H1 (cell line): ENCODE measurements at regions not wholly inside any gene's neighbourhood (a gene's known extent, or its start where the extent isn't known, plus 50 kb on each side); places are given as distances from the start of the nearest gene placed in this dataset.
A peak's percentile ranks its signal among the peaks of the same experiment; 100 is the strongest.

Experiments
- CTCF ChIA-PET: fragments of 300-600 bp; sonication (Branson Sonifier 250); formaldehyde crosslinking; loops from one replicate; lab custom pipeline; 2021; ENCODE audit not compliant: partially characterized antibody; lab: Charles Lee
- POLR2A ChIA-PET: fragments of 300-600 bp; sonication (Branson Sonifier 250); formaldehyde crosslinking; loops from one replicate; lab custom pipeline; 2021; ENCODE audit warnings: inconsistent platforms; ENCODE audit not compliant: partially characterized antibody; lab: Charles Lee
- DNase-seq, 2 experiments: peaks; one replicate each; pipeline versions ENCODE4 v3.0.0 to v3.0.0-alpha.2; 2010 to 2022; ENCODE audit warnings: low spot score in 2 of 2, low read depth in 1 of 2, mixed read lengths in 1 of 2
- FAIRE-seq: peaks from 2 replicates; lab custom pipeline; 2011; peaks lifted over from hg19 to GRCh38; lab: Jason Lieb, UNC
- H2AFZ ChIP-seq: 2 replicates; pipeline ENCODE4 v1.8.1; 2012; ENCODE audit warnings: low read length, inconsistent platforms
- H2AK5ac ChIP-seq: 2 replicates; pipeline ENCODE4 v1.6.1; 2013; ENCODE audit warnings: low read depth, low read length
- H2BK120ac ChIP-seq: replicated peaks from 2 replicates; pipeline ENCODE3; 2013; ENCODE audit warnings: low read depth, low read length, inconsistent platforms
- H2BK12ac ChIP-seq: 2 replicates; pipeline ENCODE4 v1.6.1; 2013; ENCODE audit warnings: low read depth, low read length
- H2BK15ac ChIP-seq: 2 replicates; pipeline ENCODE4 v1.6.1; 2013; ENCODE audit warnings: low read length
- H2BK20ac ChIP-seq: 2 replicates; pipeline ENCODE4 v1.6.1; 2013; ENCODE audit warnings: low read length
- H2BK5ac ChIP-seq: 2 replicates; pipeline ENCODE4 v1.6.1; 2013; ENCODE audit warnings: low read depth, low read length
- H3K14ac ChIP-seq: 2 replicates; pipeline ENCODE4 v1.6.1; 2013; ENCODE audit warnings: inconsistent platforms; ENCODE audit not compliant: insufficient read length
- H3K18ac ChIP-seq: 2 replicates; pipeline ENCODE4 v1.6.1; 2013; ENCODE audit warnings: low read length; ENCODE audit errors: extremely low read depth
- H3K23ac ChIP-seq: 2 replicates; pipeline ENCODE4 v1.6.1; 2013; ENCODE audit warnings: inconsistent platforms; ENCODE audit not compliant: insufficient read length
- H3K23me2 ChIP-seq: 2 replicates; pipeline ENCODE4 v1.6.1; 2013; ENCODE audit warnings: low read depth, low read length
- H3K27ac ChIP-seq: 2 replicates; pipeline ENCODE4 v1.6.1; 2011; ENCODE audit warnings: low read depth, low read length, inconsistent platforms
- H3K27me3 ChIP-seq, 4 experiments: replicated peaks in 1 of 4; 1 replicate in 1 of 4; 2 replicates in 3 of 4; pipeline versions ENCODE4 v1.6.1 to v1.8.1; 2011 to 2013; ENCODE audit warnings: low read length in 3 of 4, mild to moderate bottlenecking in 3 of 4, inconsistent platforms in 2 of 4, mixed read lengths in 2 of 4, moderate library complexity in 1 of 4; ENCODE audit not compliant: control insufficient read depth in 3 of 4, insufficient read depth in 3 of 4; ENCODE audit errors: extremely low read depth in 1 of 4
- H3K36me3 ChIP-seq, 4 experiments: 2 replicates each; pipeline versions ENCODE4 v1.6.1 to v1.8.1; 2011 to 2013; ENCODE audit warnings: mild to moderate bottlenecking in 4 of 4, low read length in 3 of 4, moderate library complexity in 2 of 4, control low read depth in 1 of 4, inconsistent platforms in 1 of 4; ENCODE audit not compliant: insufficient read depth in 4 of 4, control insufficient read depth in 2 of 4
- H3K4ac ChIP-seq: replicated peaks from 2 replicates; pipeline ENCODE3; 2013; ENCODE audit warnings: low read length, low read depth, mixed read lengths, inconsistent platforms; ENCODE audit not compliant: insufficient read length
- H3K4me1 ChIP-seq, 4 experiments: replicated peaks in 1 of 4; 1 replicate in 1 of 4; 2 replicates in 3 of 4; pipeline versions ENCODE4 v1.6.1 to v1.8.1; 2011 to 2013; ENCODE audit warnings: low read length in 3 of 4, inconsistent platforms in 2 of 4, mixed read lengths in 1 of 4; ENCODE audit not compliant: insufficient read depth in 4 of 4, control insufficient read depth in 3 of 4
- H3K4me2 ChIP-seq, 2 experiments: 2 replicates each; pipeline versions ENCODE4 v1.6.1 to v1.8.1; 2011 to 2013; ENCODE audit warnings: low read depth in 2 of 2, low read length in 2 of 2, control low read depth in 1 of 2, inconsistent platforms in 1 of 2, mild to moderate bottlenecking in 1 of 2; ENCODE audit not compliant: insufficient read depth in 1 of 2
- H3K4me3 ChIP-seq, 4 experiments: fragments of 200-600, 300-600 bp in 1 of 4; sonication (generic), shearing (Covaris generic), sonication (Bioruptor Twin) in 1 of 4; 2 replicates each; pipeline versions ENCODE4 v1.5.1 to v1.8.1; 2011 to 2016; ENCODE audit warnings: low read length in 4 of 4, low read depth in 3 of 4, control low read depth in 2 of 4, inconsistent platforms in 2 of 4, mild to moderate bottlenecking in 2 of 4, mixed read lengths in 1 of 4, moderate library complexity in 1 of 4; ENCODE audit not compliant: insufficient read depth in 2 of 4; ENCODE audit errors: extremely low read depth in 1 of 4
- H3K56ac ChIP-seq: replicated peaks from 2 replicates; pipeline ENCODE3; 2013; ENCODE audit warnings: low read depth, mild to moderate bottlenecking, mixed read lengths, low read length, inconsistent platforms; ENCODE audit not compliant: insufficient read length
- H3K79me1 ChIP-seq: 2 replicates; pipeline ENCODE4 v1.6.1; 2013; ENCODE audit warnings: low read depth, low read length, control low read depth
- H3K79me2 ChIP-seq, 2 experiments: 2 replicates each; pipeline versions ENCODE4 v1.6.1 to v1.8.1; 2012 to 2013; ENCODE audit warnings: low read length in 2 of 2, mild to moderate bottlenecking in 2 of 2, inconsistent platforms in 1 of 2; ENCODE audit not compliant: insufficient read depth in 2 of 2, control insufficient read depth in 1 of 2
- H3K9ac ChIP-seq, 4 experiments: replicated peaks in 1 of 4; 1 replicate in 1 of 4; 2 replicates in 3 of 4; pipeline versions ENCODE4 v1.6.1 to v1.8.1; 2011 to 2013; ENCODE audit warnings: low read depth in 3 of 4, low read length in 3 of 4, control low read depth in 2 of 4, mild to moderate bottlenecking in 2 of 4, moderate library complexity in 2 of 4, inconsistent platforms in 1 of 4; ENCODE audit errors: extremely low read depth in 1 of 4
- H3K9me3 ChIP-seq, 2 experiments: 2 replicates each; pipeline versions ENCODE4 v1.6.1 to v1.8.1; 2012 to 2013; ENCODE audit warnings: mild to moderate bottlenecking in 2 of 2, moderate library complexity in 2 of 2, control low read depth in 1 of 2, inconsistent platforms in 1 of 2, low read depth in 1 of 2, low read length in 1 of 2, mixed read lengths in 1 of 2; ENCODE audit not compliant: insufficient read depth in 2 of 2
- H4K20me1 ChIP-seq, 2 experiments: replicated peaks in 1 of 2; 2 replicates each; pipeline versions ENCODE3 to v1.8.1; 2011 to 2013; ENCODE audit warnings: inconsistent platforms in 2 of 2, low read length in 2 of 2, mild to moderate bottlenecking in 1 of 2; ENCODE audit not compliant: insufficient read depth in 2 of 2, control insufficient read depth in 1 of 2
- H4K5ac ChIP-seq: 2 replicates; pipeline ENCODE4 v1.6.1; 2013; ENCODE audit warnings: low read length, low read depth, mixed read lengths, inconsistent platforms; ENCODE audit not compliant: insufficient read length
- H4K8ac ChIP-seq: 2 replicates; pipeline ENCODE4 v1.8.0; 2013; ENCODE audit warnings: mild to moderate bottlenecking, moderate library complexity, low read length, inconsistent platforms; ENCODE audit not compliant: insufficient read depth; ENCODE audit errors: extremely low read depth
- H4K91ac ChIP-seq: replicated peaks from 2 replicates; pipeline ENCODE3; 2013; ENCODE audit warnings: low read length, mixed read lengths, inconsistent platforms; ENCODE audit not compliant: insufficient read length
- BACH1 ChIP-seq: IDR thresholded peaks from 2 replicates; pipeline ENCODE4 v1.6.1; 2012; ENCODE audit warnings: low read length, improper control_type of control experiment
- CBX8 ChIP-seq: fragments of 300-800, 300-1000 bp; sonication (generic); IDR thresholded peaks from 2 replicates; pipeline ENCODE4 v1.7.1; 2016; ENCODE audit warnings: low read depth, low read length, borderline replicate concordance
- CEBPB ChIP-seq: IDR thresholded peaks from 2 replicates; pipeline ENCODE4 v1.6.1; 2012; ENCODE audit warnings: low read depth, low read length
- E2F6 ChIP-seq: IDR thresholded peaks from 2 replicates; pipeline ENCODE4 v1.6.1; 2012; ENCODE audit warnings: inconsistent platforms
- EZH2 ChIP-seq: fragments of 200-600 bp; sonication (generic); IDR thresholded peaks from 2 replicates; pipeline ENCODE4 v1.7.1; 2012; ENCODE audit warnings: low read depth, mild to moderate bottlenecking, moderate library complexity, low read length, inconsistent platforms; ENCODE audit not compliant: severe bottlenecking
- FOSL1 ChIP-seq: IDR thresholded peaks from 2 replicates; pipeline ENCODE4 v1.6.1; 2011; ENCODE audit warnings: mild to moderate bottlenecking, low read depth, low read length, moderate library complexity; ENCODE audit not compliant: insufficient read depth
- GABPA ChIP-seq: IDR thresholded peaks from 2 replicates; pipeline ENCODE4 v1.6.1; 2011; ENCODE audit warnings: mild to moderate bottlenecking, low read length, moderate library complexity, borderline replicate concordance; ENCODE audit not compliant: insufficient read depth
- HDAC2 ChIP-seq, 2 experiments: fragments of 300-600 bp in 1 of 2; sonication (generic) in 1 of 2; IDR thresholded peaks; 2 replicates each; pipeline ENCODE4 v1.6.1; 2011 to 2012; ENCODE audit warnings: low read depth in 2 of 2, low read length in 2 of 2, mild to moderate bottlenecking in 2 of 2, moderate library complexity in 2 of 2, borderline replicate concordance in 1 of 2, inconsistent platforms in 1 of 2
- JUN ChIP-seq: IDR thresholded peaks from 2 replicates; pipeline ENCODE4 v1.6.1; 2011; ENCODE audit warnings: low read depth, mild to moderate bottlenecking, improper control_type of control experiment, low read length
- KDM4A ChIP-seq: IDR thresholded peaks from one replicate; pipeline ENCODE4 v1.7.1; 2012; ENCODE audit warnings: low read depth, mild to moderate bottlenecking, moderate library complexity, low read length, inconsistent platforms; ENCODE audit not compliant: severe bottlenecking
- MAFK ChIP-seq: IDR thresholded peaks from 2 replicates; pipeline ENCODE4 v1.6.1; 2012; ENCODE audit warnings: low read depth, mild to moderate bottlenecking, improper control_type of control experiment, low read length
- POLR2A ChIP-seq, 2 experiments: IDR thresholded peaks; 1 replicate in 1 of 2; 2 replicates in 1 of 2; pipeline ENCODE4 v1.6.1; 2011; ENCODE audit warnings: low read depth in 2 of 2, low read length in 2 of 2, mild to moderate bottlenecking in 2 of 2; ENCODE audit errors: control extremely low read depth in 1 of 2
- POLR2AphosphoS5 ChIP-seq: IDR thresholded peaks from 2 replicates; pipeline ENCODE4 v1.6.1; 2011; ENCODE audit warnings: low read depth, low read length
- RFX5 ChIP-seq: IDR thresholded peaks from 2 replicates; pipeline ENCODE4 v1.6.1; 2011; ENCODE audit warnings: low read depth, low read length, improper control_type of control experiment, borderline replicate concordance
- WGBS, 2 experiments: shearing (Covaris generic) in 1 of 2; methylation state at CpG; one replicate each; pipeline versions ENCODE4 v1.1.6 to v1.1.7; 2013 to 2015; ENCODE audit warnings: low lambda C conversion rate in 2 of 2, mixed read lengths in 2 of 2, inconsistent platforms in 1 of 2, low coverage in 1 of 2, missing lambda C conversion rate in 1 of 2; ENCODE audit not compliant: insufficient replicate concordance in 2 of 2, insufficient coverage in 1 of 2, insufficient read length in 1 of 2; ENCODE audit errors: extremely low coverage in 1 of 2, missing lambda C conversion rate in 1 of 2; 5-methylcytosine and 5-hydroxymethylcytosine counted together

GRCh38 chr18:3329471-3329870 lies 67.5 kb downstream of the MYL12B start:
- DNase-seq = no peak
- H2BK12ac ChIP-seq = no peak overlapping the region
- CTCF ChIA-PET = interaction anchor here (1.0 to 5.7 kb wide), 5 partner anchors 16 to 336 kb away, joined by 3 to 27 read pairs (median 3); no protein-coding TSS in a partner anchor
- no peak overlapping the region for H2AFZ ChIP-seq
- no peak overlapping the region for H3K56ac ChIP-seq
- H4K91ac ChIP-seq = peak overlapping the region; percentile 20
- peak overlapping the region; percentile 53; the same call in 1 of the 2 replicates for H2BK20ac ChIP-seq
- H3K4ac ChIP-seq = no peak overlapping the region
- H3K9me3 ChIP-seq = peaks cover 0 to 3% of the 10 kb centered on the region in 2 experiments; a peak in 3 of 4 replicates
- TF ChIP-seq GABPA (no peak), KDM4A (no peak), EZH2 (no peak), POLR2AphosphoS5 (no peak), E2F6 (no peak), POLR2A (IDR thresholded peaks at IDR 0.05; ENCODE audit: control extremely low read depth in 1 of 2, low read depth in 2 of 2, low read length in 2 of 2) (no peak), JUN (no peak), RFX5 (no peak), HDAC2 (IDR thresholded peaks at IDR 0.05; ENCODE audit: borderline replicate concordance in 1 of 2, low read depth in 2 of 2, low read length in 2 of 2) (no peak), CBX8 (no peak), CEBPB (no peak), MAFK (no peak), BACH1 (no peak), FOSL1 (no peak)
- TF ChIP-seq, all 59 proteins: peak for 0
- H3K23ac ChIP-seq = no peak overlapping the region
- 0 out of 4 replicates have a peak overlapping the region, but pooled peaks of 1 of the 2 experiments have one; percentile 5 for H3K4me2 ChIP-seq
- no peak overlapping the region for H3K9ac ChIP-seq
- no peak overlapping the region for H3K4me3 ChIP-seq
- H4K20me1 ChIP-seq = no peaks in the 10 kb centered on the region
- H3K36me3 ChIP-seq = no peaks in the 10 kb centered on the region
- no peak overlapping the region for H4K5ac ChIP-seq
- no peak overlapping the region for H3K14ac ChIP-seq
- H3K18ac ChIP-seq = no peak overlapping the region
- POLR2A ChIA-PET = interaction anchor here (0.6 to 2.1 kb wide), 3 partner anchors 21 to 118 kb away, joined by 3 to 8 read pairs (median 3); no protein-coding TSS in a partner anchor
- peaks cover 0 to 11% (median 3%) of the 10 kb centered on the region in 4 experiments; a peak in 3 of 7 replicates for H3K4me1 ChIP-seq
- WGBS, 2 experiments = 87% methylated on average over 5 of the region's 5 CpGs; no CpG with 5 or more reads in 1 of the 2 experiments
- H4K8ac ChIP-seq = no peak overlapping the region
- no peak overlapping the region for H2BK5ac ChIP-seq
- no peak overlapping the region for H3K27ac ChIP-seq
- H3K27me3 ChIP-seq = no peaks in the 10 kb centered on the region
- H2BK15ac ChIP-seq = no peak overlapping the region
- H3K23me2 ChIP-seq = no peaks in the 10 kb centered on the region; the same call in 1 of the 2 replicates
- H2BK120ac ChIP-seq = no peak overlapping the region
- no peak overlapping the region for H2AK5ac ChIP-seq
- no peak for FAIRE-seq
- no peaks in the 10 kb centered on the region for H3K79me2 ChIP-seq
- no peaks in the 10 kb centered on the region for H3K79me1 ChIP-seq
